Uterus (tissue), 2 donors: ENCODE measurements at regions not wholly inside any gene's neighbourhood (a gene's known extent, or its start where the extent isn't known, plus 50 kb on each side); places are given as distances from the start of the nearest gene placed in this dataset.

Experiments
- POLR2A ChIP-seq, 2 donors: fragments of 450-650 bp; IDR thresholded peaks; one replicate each; pipeline ENCODE4 v1.6.1; 2016; ENCODE audit warnings: antibody characterized with exemption in 2 of 2, mild to moderate bottlenecking in 1 of 2, moderate library complexity in 1 of 2
- TF ChIP-seq, protein P1 (sequence below), 4 experiments: fragments of 200-600 bp in 2 of 4; fragments of 450-650 bp in 2 of 4; sonication (generic) in 2 of 4; IDR thresholded peaks; one replicate each; pipeline ENCODE4 v1.5.1; 2016 to 2019; ENCODE audit warnings: antibody characterized with exemption in 4 of 4, mild to moderate bottlenecking in 2 of 4, moderate library complexity in 1 of 4

- no peak for TF ChIP-seq POLR2A (IDR thresholded peaks at IDR 0.05)
- TF ChIP-seq, protein P1, sequence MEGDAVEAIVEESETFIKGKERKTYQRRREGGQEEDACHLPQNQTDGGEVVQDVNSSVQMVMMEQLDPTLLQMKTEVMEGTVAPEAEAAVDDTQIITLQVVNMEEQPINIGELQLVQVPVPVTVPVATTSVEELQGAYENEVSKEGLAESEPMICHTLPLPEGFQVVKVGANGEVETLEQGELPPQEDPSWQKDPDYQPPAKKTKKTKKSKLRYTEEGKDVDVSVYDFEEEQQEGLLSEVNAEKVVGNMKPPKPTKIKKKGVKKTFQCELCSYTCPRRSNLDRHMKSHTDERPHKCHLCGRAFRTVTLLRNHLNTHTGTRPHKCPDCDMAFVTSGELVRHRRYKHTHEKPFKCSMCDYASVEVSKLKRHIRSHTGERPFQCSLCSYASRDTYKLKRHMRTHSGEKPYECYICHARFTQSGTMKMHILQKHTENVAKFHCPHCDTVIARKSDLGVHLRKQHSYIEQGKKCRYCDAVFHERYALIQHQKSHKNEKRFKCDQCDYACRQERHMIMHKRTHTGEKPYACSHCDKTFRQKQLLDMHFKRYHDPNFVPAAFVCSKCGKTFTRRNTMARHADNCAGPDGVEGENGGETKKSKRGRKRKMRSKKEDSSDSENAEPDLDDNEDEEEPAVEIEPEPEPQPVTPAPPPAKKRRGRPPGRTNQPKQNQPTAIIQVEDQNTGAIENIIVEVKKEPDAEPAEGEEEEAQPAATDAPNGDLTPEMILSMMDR (IDR thresholded peaks at IDR 0.05), result no peak
Observed at GRCh38 chr7:41803569-41803968, 100.7 kb upstream of the INHBA start.
